MM.1S (cell line): ENCODE measurements at regions not wholly inside any gene's neighbourhood (a gene's known extent, or its start where the extent isn't known, plus 50 kb on each side); places are given as distances from the start of the nearest gene placed in this dataset.

Experiments used
- CTCF ChIP-seq: fragments of 300-600 bp; sonication (generic); IDR thresholded peaks from 2 replicates; pipeline ENCODE4 v1.5.1; 2016; ENCODE audit warnings: antibody characterized with exemption, low read length, mixed read lengths
- EZH2 ChIP-seq: fragments of 300-600 bp; sonication (generic); optimal IDR thresholded peaks from 2 replicates; pipeline ENCODE3; 2017; ENCODE audit warnings: low read depth, mild to moderate bottlenecking, antibody characterized with exemption, low read length, mixed read lengths

GRCh38 chr2:145558617-145559350 is 1038.9 kb upstream of the ZEB2 start:
- TF ChIP-seq CTCF (no peak), EZH2 (no peak)
